PC-9 (cell line): ENCODE measurements at regions not wholly inside any gene's neighbourhood (a gene's known extent, or its start where the extent isn't known, plus 50 kb on each side); places are given as distances from the start of the nearest gene placed in this dataset.

ENCODE experiments used
- BruUV-seq: library from RNA; stranded (reverse); fragments of 400-500 nt; replicated peaks from 2 replicates; lab custom pipeline; 2021; lab: Mats Ljungman, UMichigan
- CTCF ChIA-PET: fragments of 300-600 bp; sonication (Branson Sonifier 250); formaldehyde crosslinking; loops from one replicate; lab custom pipeline; 2022; ENCODE audit warnings: antibody characterized with exemption; lab: Charles Lee
- POLR2A ChIA-PET: fragments of 300-600 bp; sonication (Branson Sonifier 250); formaldehyde crosslinking; loops from one replicate; lab custom pipeline; 2022; ENCODE audit warnings: antibody characterized with exemption; ENCODE audit not compliant: unreplicated experiment; lab: Charles Lee
- DNase-seq, 2 experiments: peaks; one replicate each; pipeline versions ENCODE4 v3.0.0 to v3.0.0-alpha.2; 2015 to 2022; ENCODE audit warnings: mixed read lengths in 1 of 2
- H2AFZ ChIP-seq: fragments of 200-600 bp; sonication (generic); 2 replicates; pipeline ENCODE4 v1.8.1; 2017; ENCODE audit warnings: antibody characterized with exemption
- H3F3A ChIP-seq: fragments of 200-600 bp; sonication (generic); 2 replicates; pipeline ENCODE4 v1.8.1; 2017; ENCODE audit warnings: antibody characterized with exemption, mild to moderate bottlenecking, low read depth; ENCODE audit not compliant: insufficient read depth
- H3K27ac ChIP-seq: fragments of 200-600 bp; sonication (generic); 2 replicates; pipeline ENCODE4 v1.6.1; 2016; ENCODE audit warnings: mixed run types
- H3K27me3 ChIP-seq: fragments of 200-600 bp; sonication (generic); 2 replicates; pipeline ENCODE4 v1.6.1; 2016; ENCODE audit warnings: low read depth, mixed run types; ENCODE audit not compliant: insufficient read depth
- H3K36me3 ChIP-seq: fragments of 200-600 bp; sonication (generic); 2 replicates; pipeline ENCODE4 v1.6.1; 2016; ENCODE audit warnings: low read depth, mixed run types
- H3K4me1 ChIP-seq: fragments of 200-600 bp; sonication (generic); replicated peaks from 2 replicates; pipeline ENCODE4 v1.6.1; 2016; ENCODE audit warnings: mixed run types; ENCODE audit not compliant: insufficient read depth
- H3K4me2 ChIP-seq: fragments of 200-600 bp; sonication (generic); 2 replicates; pipeline ENCODE4 v1.6.1; 2017; ENCODE audit warnings: mixed run types
- H3K4me3 ChIP-seq: fragments of 200-600 bp; sonication (generic); 2 replicates; pipeline ENCODE4 v1.6.1; 2016; ENCODE audit warnings: mixed run types
- H3K79me2 ChIP-seq: fragments of 200-600 bp; sonication (generic); 2 replicates; pipeline ENCODE4 v1.6.1; 2017; ENCODE audit warnings: low read depth, mixed run types
- H3K9me2 ChIP-seq: fragments of 200-600 bp; sonication (generic); 2 replicates; pipeline ENCODE4 v1.8.1; 2017; ENCODE audit warnings: mild to moderate bottlenecking; ENCODE audit not compliant: insufficient read depth
- H3K9me3 ChIP-seq: fragments of 200-600 bp; sonication (generic); 2 replicates; pipeline ENCODE4 v1.8.1; 2016; ENCODE audit warnings: low read depth; ENCODE audit not compliant: insufficient read depth
- H4K20me1 ChIP-seq: fragments of 200-600 bp; sonication (generic); 2 replicates; pipeline ENCODE4 v1.8.1; 2017; ENCODE audit not compliant: insufficient read depth
- EZH2 ChIP-seq: fragments of 200-600 bp; sonication (generic); IDR thresholded peaks from 2 replicates; pipeline ENCODE4 v1.8.0; 2017; ENCODE audit warnings: antibody characterized with exemption, low read depth
- intact Hi-C: fragments of 100-400 bp; cut with micrococcal nuclease; formaldehyde crosslinking; loops from one replicate; pipeline ENCODE4 v1.10.0; 2022; ENCODE audit not compliant: unreplicated experiment
- TF ChIP-seq, protein P1 (sequence below): fragments of 200-600 bp; sonication (generic); conservative IDR thresholded peaks from 2 replicates; pipeline ENCODE4 v1.6.1; 2017; ENCODE audit warnings: mixed run types, antibody characterized with exemption, mild to moderate bottlenecking, moderate library complexity

DNA sequence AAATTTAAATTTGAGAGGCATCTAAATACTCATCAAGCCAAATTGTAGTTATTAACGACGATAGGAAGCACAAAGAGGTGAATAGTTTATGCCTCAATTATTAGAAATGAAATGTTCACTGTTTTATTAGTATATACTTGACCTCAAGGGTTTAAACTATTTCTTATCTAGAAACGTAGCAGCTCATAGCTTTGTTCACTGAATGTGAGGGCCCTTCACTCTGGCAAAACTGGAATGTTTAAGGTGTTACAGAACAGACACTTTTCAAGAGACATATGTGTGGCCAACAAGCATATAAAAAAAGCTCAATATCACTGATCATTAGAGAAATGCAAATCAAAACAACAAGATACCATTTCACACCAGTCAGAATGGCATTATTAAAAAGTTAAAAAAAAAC lies 151.2 kb upstream of the KCNN2 start:
- intact Hi-C loops: no loop called here
- DNase-seq: no peak

DNA sequence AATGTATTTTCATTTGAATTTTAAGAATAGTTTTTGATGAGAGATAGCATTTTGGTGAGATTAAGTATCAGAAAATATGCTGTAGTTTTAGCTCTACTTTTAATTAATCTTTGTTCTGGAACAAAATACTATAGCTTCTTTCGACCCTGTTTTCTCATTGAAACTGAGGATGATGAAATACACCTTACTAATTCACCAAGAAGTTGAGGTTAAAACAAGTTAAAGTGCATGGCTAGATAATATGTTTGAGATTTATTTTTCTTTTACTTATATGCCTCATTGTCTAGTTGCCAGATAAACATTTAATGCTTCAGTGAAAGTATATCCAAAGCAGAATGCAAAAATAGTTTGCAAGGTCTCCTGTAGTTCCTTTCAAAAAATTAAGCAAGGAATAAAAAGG lies 140.1 kb upstream of the KCNN2 start:
- ChIA-PET POLR2A (no interaction called here), CTCF (no interaction called here)
- H3K27me3 ChIP-seq: no peaks in the 10 kb centered on the region
- intact Hi-C loops: no loop called here
- BruUV-seq: no TSS peak
- H3K79me2 ChIP-seq: no peaks in the 10 kb centered on the region
- H3K9me2 ChIP-seq: no peaks in the 10 kb centered on the region
- DNase-seq: no peak
- H3K4me1 ChIP-seq: no peaks in the 10 kb centered on the region
- no peaks in the 10 kb centered on the region; the same call in 1 of the 2 replicates for H4K20me1 ChIP-seq
- no peaks in the 10 kb centered on the region for H3K36me3 ChIP-seq
- no peaks in the 10 kb centered on the region for H3F3A ChIP-seq
- H2AFZ ChIP-seq: no peak overlapping the region
- no peaks in the 10 kb centered on the region for H3K9me3 ChIP-seq
- no peak overlapping the region for H3K4me3 ChIP-seq
- no peak overlapping the region for H3K27ac ChIP-seq
- TF ChIP-seq, protein P1, sequence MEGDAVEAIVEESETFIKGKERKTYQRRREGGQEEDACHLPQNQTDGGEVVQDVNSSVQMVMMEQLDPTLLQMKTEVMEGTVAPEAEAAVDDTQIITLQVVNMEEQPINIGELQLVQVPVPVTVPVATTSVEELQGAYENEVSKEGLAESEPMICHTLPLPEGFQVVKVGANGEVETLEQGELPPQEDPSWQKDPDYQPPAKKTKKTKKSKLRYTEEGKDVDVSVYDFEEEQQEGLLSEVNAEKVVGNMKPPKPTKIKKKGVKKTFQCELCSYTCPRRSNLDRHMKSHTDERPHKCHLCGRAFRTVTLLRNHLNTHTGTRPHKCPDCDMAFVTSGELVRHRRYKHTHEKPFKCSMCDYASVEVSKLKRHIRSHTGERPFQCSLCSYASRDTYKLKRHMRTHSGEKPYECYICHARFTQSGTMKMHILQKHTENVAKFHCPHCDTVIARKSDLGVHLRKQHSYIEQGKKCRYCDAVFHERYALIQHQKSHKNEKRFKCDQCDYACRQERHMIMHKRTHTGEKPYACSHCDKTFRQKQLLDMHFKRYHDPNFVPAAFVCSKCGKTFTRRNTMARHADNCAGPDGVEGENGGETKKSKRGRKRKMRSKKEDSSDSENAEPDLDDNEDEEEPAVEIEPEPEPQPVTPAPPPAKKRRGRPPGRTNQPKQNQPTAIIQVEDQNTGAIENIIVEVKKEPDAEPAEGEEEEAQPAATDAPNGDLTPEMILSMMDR: no peak
- no peak for TF ChIP-seq EZH2
- H3K4me2 ChIP-seq: no peak overlapping the region

More for the DNA sequence above, 151.2 kb upstream of the KCNN2 start:
- BruUV-seq: no TSS peak
- Histone ChIP-seq H3K4me3 (no peak overlapping the region), H3K9me2 (no peaks in the 10 kb centered on the region), H3K4me2 (no peak overlapping the region), H3K27ac (no peak overlapping the region), H3K4me1 (no peaks in the 10 kb centered on the region), H3K36me3 (no peaks in the 10 kb centered on the region), H3F3A (no peaks in the 10 kb centered on the region), H3K79me2 (no peaks in the 10 kb centered on the region), H2AFZ (no peak overlapping the region), H3K27me3 (no peaks in the 10 kb centered on the region), H3K9me3 (no peaks in the 10 kb centered on the region), H4K20me1 (no peaks in the 10 kb centered on the region)
- no peak for TF ChIP-seq EZH2
- TF ChIP-seq, protein P1: no peak
- ChIA-PET CTCF (no interaction called here), POLR2A (no interaction called here)

DNA sequence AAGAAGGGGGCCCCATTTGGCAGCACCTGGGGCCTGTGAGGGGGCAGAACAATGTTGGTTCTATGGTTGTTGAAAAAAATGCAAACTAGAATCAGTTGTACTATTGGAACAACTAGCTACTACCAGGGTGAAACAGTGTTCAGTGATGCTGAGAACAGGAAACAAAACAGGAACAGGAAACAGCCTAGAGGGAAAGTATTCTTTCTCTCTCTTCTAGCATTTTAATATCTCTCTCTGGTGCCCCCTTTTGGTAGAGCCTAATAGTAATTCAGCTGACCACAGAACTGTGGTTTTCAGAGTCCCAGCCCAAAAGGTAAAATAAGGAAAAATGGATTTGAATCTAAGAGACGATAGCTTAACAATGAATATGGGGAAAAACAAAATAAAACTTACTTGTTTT lies 138.0 kb upstream of the KCNN2 start:
- Histone ChIP-seq H3F3A (no peaks in the 10 kb centered on the region), H3K4me3 (no peak overlapping the region), H3K4me1 (no peaks in the 10 kb centered on the region), H3K27ac (no peak overlapping the region), H3K9me2 (no peaks in the 10 kb centered on the region), H3K9me3 (no peaks in the 10 kb centered on the region), H4K20me1 (no peaks in the 10 kb centered on the region; the same call in 1 of the 2 replicates), H3K27me3 (no peaks in the 10 kb centered on the region), H3K36me3 (no peaks in the 10 kb centered on the region), H3K4me2 (no peak overlapping the region), H2AFZ (no peak overlapping the region), H3K79me2 (no peaks in the 10 kb centered on the region)
- ChIA-PET CTCF (interaction anchor here (0.6 kb wide), 1 partner anchor 902 kb away, joined by 3 read pairs; no protein-coding TSS in a partner anchor), POLR2A (no interaction called here)
- TF ChIP-seq EZH2: no peak
- TF ChIP-seq, protein P1: peak; percentile 53; the same call in 1 of the 2 replicates
- intact Hi-C loops: no loop called here
- DNase-seq: no peak
- BruUV-seq: no TSS peak
